ENCODE measurements at regions not wholly inside any gene's neighbourhood (a gene's known extent, or its start where the extent isn't known, plus 50 kb on each side); places are given as distances from the start of the nearest gene placed in this dataset.
A peak's percentile ranks its signal among the peaks of the same experiment; 100 is the strongest.

DNA sequence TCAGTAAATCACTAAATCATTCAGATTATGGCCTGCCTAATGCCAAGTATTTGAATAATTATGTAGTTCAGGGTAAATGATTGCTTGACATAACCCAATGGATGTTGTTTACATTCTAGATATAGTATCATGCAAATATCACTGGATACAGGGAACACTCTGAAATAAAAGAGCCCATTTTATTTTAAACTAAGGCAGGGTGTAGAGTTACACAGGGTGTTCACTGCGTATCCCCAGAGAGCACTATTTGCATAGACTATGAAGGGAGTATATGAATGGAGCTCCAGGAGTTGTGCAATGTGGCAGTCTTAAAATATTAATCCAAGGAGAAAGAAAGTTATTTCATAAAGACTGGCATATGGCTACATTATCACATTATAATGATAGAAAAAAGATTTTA, 701.1 kb upstream of the KLHL29 start:
- TF ChIP-seq EZH2phosphoT487 (IDR thresholded peaks at IDR 0.05) (no peak), EZH2 (IDR thresholded peaks at IDR 0.05) (no peak)
- TF ChIP-seq, protein P1, sequence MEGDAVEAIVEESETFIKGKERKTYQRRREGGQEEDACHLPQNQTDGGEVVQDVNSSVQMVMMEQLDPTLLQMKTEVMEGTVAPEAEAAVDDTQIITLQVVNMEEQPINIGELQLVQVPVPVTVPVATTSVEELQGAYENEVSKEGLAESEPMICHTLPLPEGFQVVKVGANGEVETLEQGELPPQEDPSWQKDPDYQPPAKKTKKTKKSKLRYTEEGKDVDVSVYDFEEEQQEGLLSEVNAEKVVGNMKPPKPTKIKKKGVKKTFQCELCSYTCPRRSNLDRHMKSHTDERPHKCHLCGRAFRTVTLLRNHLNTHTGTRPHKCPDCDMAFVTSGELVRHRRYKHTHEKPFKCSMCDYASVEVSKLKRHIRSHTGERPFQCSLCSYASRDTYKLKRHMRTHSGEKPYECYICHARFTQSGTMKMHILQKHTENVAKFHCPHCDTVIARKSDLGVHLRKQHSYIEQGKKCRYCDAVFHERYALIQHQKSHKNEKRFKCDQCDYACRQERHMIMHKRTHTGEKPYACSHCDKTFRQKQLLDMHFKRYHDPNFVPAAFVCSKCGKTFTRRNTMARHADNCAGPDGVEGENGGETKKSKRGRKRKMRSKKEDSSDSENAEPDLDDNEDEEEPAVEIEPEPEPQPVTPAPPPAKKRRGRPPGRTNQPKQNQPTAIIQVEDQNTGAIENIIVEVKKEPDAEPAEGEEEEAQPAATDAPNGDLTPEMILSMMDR (IDR thresholded peaks at IDR 0.05) = no peak
- DNase-seq (ENCODE audit: low spot score) = no peak
- Histone ChIP-seq H3K79me2 (ENCODE audit: low read depth) (peaks cover 94% of the 10 kb centered on the region), H3F3A (ENCODE audit: low read depth) (no peaks in the 10 kb centered on the region), H3K9ac (no peak overlapping the region), H2AFZ (replicated peaks) (no peak overlapping the region), H3K4me2 (no peak overlapping the region), H3K4me3 (no peak overlapping the region), H3K36me3 (peaks cover 4% of the 10 kb centered on the region), H4K20me1 (ENCODE audit: low read depth) (peaks cover 2% of the 10 kb centered on the region), H3K27ac (no peak overlapping the region), H3K9me3 (ENCODE audit: low read depth) (no peaks in the 10 kb centered on the region), H3K27me3 (no peaks in the 10 kb centered on the region), H3K4me1 (peaks cover 8% of the 10 kb centered on the region)
- Mint-ChIP-seq H3K27me3 (ENCODE audit: insufficient read depth, low read depth) (no peaks in the 10 kb centered on the region), H3K36me3 (peaks cover 17% of the 10 kb centered on the region), H3K9me3 (peaks cover 8% of the 10 kb centered on the region), H3K4me1 (peaks cover 3% of the 10 kb centered on the region), H3K4me3 (no peak overlapping the region), H3K27ac (no peak overlapping the region)

DNA sequence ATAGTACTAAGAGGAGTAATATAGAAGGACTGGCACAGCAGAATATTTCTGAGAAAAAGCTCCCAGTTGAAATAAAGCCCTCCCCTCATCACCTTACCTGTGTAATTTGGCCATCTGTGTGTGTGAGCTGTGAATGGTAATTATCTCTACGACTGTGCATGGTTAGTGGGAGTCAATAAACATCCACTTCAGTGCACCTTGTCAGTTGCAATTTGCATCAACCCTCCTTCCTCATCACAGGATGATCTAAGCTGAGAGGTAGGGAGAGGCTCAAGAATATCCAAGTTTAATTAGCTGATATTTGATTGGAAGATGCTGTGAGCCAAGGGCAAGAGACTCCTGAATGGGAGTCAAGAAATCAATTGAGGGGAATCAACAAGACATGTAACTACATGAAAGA, 694.9 kb upstream of the KLHL29 start:
- Histone ChIP-seq H2AFZ (replicated peaks) (no peak overlapping the region), H3K9ac (no peak overlapping the region), H3K4me2 (peak overlapping the region; percentile 76), H4K20me1 (ENCODE audit: low read depth) (no peaks in the 10 kb centered on the region), H3K36me3 (peaks cover 4% of the 10 kb centered on the region), H3K27me3 (no peaks in the 10 kb centered on the region), H3K9me3 (ENCODE audit: low read depth) (no peaks in the 10 kb centered on the region), H3K4me1 (peaks cover 58% of the 10 kb centered on the region), H3K27ac (no peak overlapping the region), H3F3A (ENCODE audit: low read depth) (peaks cover 19% of the 10 kb centered on the region), H3K79me2 (ENCODE audit: low read depth) (peaks cover 93% of the 10 kb centered on the region), H3K4me3 (no peak overlapping the region)
- peaks cover 8% of the 10 kb centered on the region for H3K9me3 Mint-ChIP-seq
- peaks cover 47% of the 10 kb centered on the region for H3K4me1 Mint-ChIP-seq
- H3K27me3 Mint-ChIP-seq (ENCODE audit: insufficient read depth, low read depth) = no peaks in the 10 kb centered on the region
- H3K36me3 Mint-ChIP-seq = peaks cover 17% of the 10 kb centered on the region
- TF ChIP-seq, protein P1 (IDR thresholded peaks at IDR 0.05) = no peak
- TF ChIP-seq EZH2phosphoT487 (IDR thresholded peaks at IDR 0.05) (no peak), EZH2 (IDR thresholded peaks at IDR 0.05) (no peak)
- DNase-seq (ENCODE audit: low spot score) = peak; percentile 26
- no peak overlapping the region for H3K4me3 Mint-ChIP-seq
- no peak overlapping the region for H3K27ac Mint-ChIP-seq

DNA sequence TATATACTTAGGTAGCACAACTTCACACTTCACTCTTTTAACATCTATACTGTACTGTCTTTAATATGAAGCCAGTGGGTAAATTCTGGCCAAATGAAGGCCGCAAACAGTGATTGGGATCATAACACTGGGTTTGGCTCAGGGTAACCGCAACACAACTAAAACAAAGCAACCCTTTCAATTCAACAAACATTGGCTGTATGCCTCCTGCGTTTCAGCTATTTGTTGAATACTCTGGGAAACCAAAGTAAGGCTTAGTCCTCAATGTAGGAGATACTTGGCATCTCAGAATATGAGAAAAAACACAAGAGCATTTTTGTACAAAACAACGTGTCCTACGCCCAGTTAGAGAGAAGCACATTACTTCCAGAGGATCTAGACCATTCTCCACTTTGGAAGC, 693.3 kb upstream of the KLHL29 start:
- Mint-ChIP-seq H3K27ac (peak overlapping the region; percentile 70), H3K4me1 (peaks cover 54% of the 10 kb centered on the region), H3K27me3 (ENCODE audit: insufficient read depth, low read depth) (no peaks in the 10 kb centered on the region), H3K36me3 (peaks cover 13% of the 10 kb centered on the region), H3K9me3 (peaks cover 8% of the 10 kb centered on the region), H3K4me3 (peak overlapping the region; percentile 82)
- peak; percentile 2 for DNase-seq (ENCODE audit: low spot score)
- Histone ChIP-seq H3K4me3 (peak overlapping the region; percentile 54), H4K20me1 (ENCODE audit: low read depth) (no peaks in the 10 kb centered on the region), H3K27ac (peak overlapping the region; percentile 64), H3K27me3 (no peaks in the 10 kb centered on the region), H3K9ac (no peak overlapping the region), H3K9me3 (ENCODE audit: low read depth) (no peaks in the 10 kb centered on the region), H3F3A (ENCODE audit: low read depth) (peaks cover 31% of the 10 kb centered on the region), H3K36me3 (peaks cover 3% of the 10 kb centered on the region), H3K79me2 (ENCODE audit: low read depth) (peaks cover 78% of the 10 kb centered on the region), H3K4me2 (peak overlapping the region; percentile 76), H2AFZ (replicated peaks) (no peak overlapping the region), H3K4me1 (peaks cover 67% of the 10 kb centered on the region)
- TF ChIP-seq, protein P1 (IDR thresholded peaks at IDR 0.05) = no peak
